SH-SY5Y (cell line): ENCODE measurements at regions not wholly inside any gene's neighbourhood (a gene's known extent, or its start where the extent isn't known, plus 50 kb on each side); places are given as distances from the start of the nearest gene placed in this dataset.

Source experiments
- GATA2 ChIP-seq: IDR thresholded peaks from 2 replicates; pipeline ENCODE4 v1.6.1; 2011; ENCODE audit warnings: mild to moderate bottlenecking, low read depth, low read length
- GATA3 ChIP-seq: IDR thresholded peaks from 2 replicates; pipeline ENCODE4 v1.6.1; 2011; ENCODE audit warnings: low read depth, mild to moderate bottlenecking, low read length, moderate library complexity

GRCh38 chr20:1818895-1819294 lies 76.3 kb upstream of the SIRPA start:
- TF ChIP-seq GATA3 (no peak), GATA2 (no peak)

- no peak for TF ChIP-seq GATA3
- no peak for TF ChIP-seq GATA2
Measured at GRCh38 chr20:1818247-1818840, 76.9 kb upstream of the SIRPA start.

- TF ChIP-seq GATA2, result no peak
- TF ChIP-seq GATA3, result no peak
Measured at GRCh38 chr20:1817577-1818211, 77.5 kb upstream of the SIRPA start.

GRCh38 chr20:1816384-1817381 lies 78.5 kb upstream of the SIRPA start:
- TF ChIP-seq GATA3, result no peak
- TF ChIP-seq GATA2, result no peak

GRCh38 chr20:1815502-1816085 lies 79.6 kb upstream of the SIRPA start:
- no peak for TF ChIP-seq GATA2
- no peak for TF ChIP-seq GATA3

- no peak for TF ChIP-seq GATA2
- TF ChIP-seq GATA3, result no peak
Measured at GRCh38 chr20:1813674-1814635, 81.3 kb upstream of the SIRPA start.

- TF ChIP-seq GATA3 (no peak), GATA2 (no peak)
Measured at GRCh38 chr20:1813101-1813529, 82.1 kb upstream of the SIRPA start.

GRCh38 chr20:1811621-1812498 lies 83.3 kb upstream of the SIRPA start:
- TF ChIP-seq GATA2, result no peak
- no peak for TF ChIP-seq GATA3

GRCh38 chr20:1810926-1811620 lies 84.1 kb upstream of the SIRPA start:
- no peak for TF ChIP-seq GATA2
- TF ChIP-seq GATA3, result no peak

- TF ChIP-seq GATA2 (no peak), GATA3 (no peak)
Measured at GRCh38 chr20:1810572-1810925, 84.7 kb upstream of the SIRPA start.

GRCh38 chr20:1809611-1810510 lies 85.3 kb upstream of the SIRPA start:
- TF ChIP-seq GATA3 (no peak), GATA2 (no peak)
